ENCODE measurements at regions not wholly inside any gene's neighbourhood (a gene's known extent, or its start where the extent isn't known, plus 50 kb on each side); places are given as distances from the start of the nearest gene placed in this dataset.

GRCh38 chr13:69603144-69603853 lies 504.3 kb upstream of the ATXN8OS start:
- TF ChIP-seq CTCF (IDR thresholded peaks at IDR 0.05) (no peak), POLR2A (IDR thresholded peaks at IDR 0.05) (no peak)
